B cell (primary cell): ENCODE measurements at regions not wholly inside any gene's neighbourhood (a gene's known extent, or its start where the extent isn't known, plus 50 kb on each side); places are given as distances from the start of the nearest gene placed in this dataset.

Experiments
- EZH2 ChIP-seq: IDR thresholded peaks from 2 replicates; pipeline ENCODE4 v1.6.1; 2012; ENCODE audit warnings: borderline replicate concordance, low read depth, mild to moderate bottlenecking, moderate library complexity, low read length; ENCODE audit not compliant: insufficient read depth, poor library complexity, severe bottlenecking
- TF ChIP-seq, protein P1 (sequence below): fragments of 200-600 bp; IDR thresholded peaks from one replicate; pipeline ENCODE4 v1.8.0; 2022; ENCODE audit warnings: antibody characterized with exemption, mild to moderate bottlenecking

DNA sequence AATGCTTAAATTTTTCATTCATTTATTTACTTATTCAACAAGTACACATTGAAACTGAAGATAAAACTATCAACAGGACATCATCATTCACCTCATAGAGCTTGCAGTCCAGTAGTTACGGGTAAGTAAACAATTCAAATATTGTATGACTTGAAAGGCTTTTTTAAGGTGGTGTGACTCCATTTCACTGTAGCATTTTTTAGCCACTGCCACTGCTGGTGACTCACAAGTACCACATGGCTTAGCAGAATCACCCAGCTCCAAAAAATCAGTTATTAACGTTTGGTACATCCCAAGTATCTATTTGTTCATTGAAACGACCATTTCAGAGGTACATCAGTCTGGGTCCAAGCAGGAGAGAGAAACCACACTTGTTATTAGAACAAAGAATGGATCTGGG, 427.9 kb upstream of the DDI1 start:
- TF ChIP-seq EZH2: no peak
- TF ChIP-seq, protein P1, sequence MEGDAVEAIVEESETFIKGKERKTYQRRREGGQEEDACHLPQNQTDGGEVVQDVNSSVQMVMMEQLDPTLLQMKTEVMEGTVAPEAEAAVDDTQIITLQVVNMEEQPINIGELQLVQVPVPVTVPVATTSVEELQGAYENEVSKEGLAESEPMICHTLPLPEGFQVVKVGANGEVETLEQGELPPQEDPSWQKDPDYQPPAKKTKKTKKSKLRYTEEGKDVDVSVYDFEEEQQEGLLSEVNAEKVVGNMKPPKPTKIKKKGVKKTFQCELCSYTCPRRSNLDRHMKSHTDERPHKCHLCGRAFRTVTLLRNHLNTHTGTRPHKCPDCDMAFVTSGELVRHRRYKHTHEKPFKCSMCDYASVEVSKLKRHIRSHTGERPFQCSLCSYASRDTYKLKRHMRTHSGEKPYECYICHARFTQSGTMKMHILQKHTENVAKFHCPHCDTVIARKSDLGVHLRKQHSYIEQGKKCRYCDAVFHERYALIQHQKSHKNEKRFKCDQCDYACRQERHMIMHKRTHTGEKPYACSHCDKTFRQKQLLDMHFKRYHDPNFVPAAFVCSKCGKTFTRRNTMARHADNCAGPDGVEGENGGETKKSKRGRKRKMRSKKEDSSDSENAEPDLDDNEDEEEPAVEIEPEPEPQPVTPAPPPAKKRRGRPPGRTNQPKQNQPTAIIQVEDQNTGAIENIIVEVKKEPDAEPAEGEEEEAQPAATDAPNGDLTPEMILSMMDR: no peak
